Vagina (tissue), 2 donors: ENCODE measurements at regions not wholly inside any gene's neighbourhood (a gene's known extent, or its start where the extent isn't known, plus 50 kb on each side); places are given as distances from the start of the nearest gene placed in this dataset.

Experiments used
- DNase-seq, 2 donors: peaks; one replicate each; pipeline ENCODE4 v3.0.0-alpha.2; 2017; ENCODE audit errors: extremely low spot score in 2 of 2
- H3K27ac ChIP-seq: fragments of 200-600 bp; sonication (generic); one replicate; pipeline ENCODE4 v1.5.1; 2019
- H3K27me3 ChIP-seq: fragments of 200-600 bp; sonication (generic); one replicate; pipeline ENCODE4 v1.5.1; 2019
- H3K36me3 ChIP-seq, 2 donors: fragments of 200-600 bp; sonication (generic); one replicate each; pipeline ENCODE4 v1.5.1; 2017 to 2019
- H3K4me1 ChIP-seq: fragments of 200-600 bp; sonication (generic); one replicate; pipeline ENCODE4 v1.5.1; 2019
- H3K4me3 ChIP-seq, 2 donors: fragments of 200-600 bp; sonication (generic); 1 replicate in 1 of 2; 2 replicates in 1 of 2; pipeline ENCODE4 v1.5.1; 2016 to 2019
- H3K9me3 ChIP-seq: fragments of 200-600 bp; sonication (generic); one replicate; pipeline ENCODE4 v1.5.1; 2019
- CTCF ChIP-seq, 3 experiments: fragments of 450-650 bp in 2 of 3; fragments of 200-600 bp in 1 of 3; sonication (generic) in 1 of 3; IDR thresholded peaks; one replicate each; pipeline ENCODE4 v1.5.1; 2017 to 2019; ENCODE audit warnings: antibody characterized with exemption in 3 of 3, mild to moderate bottlenecking in 2 of 3, moderate library complexity in 2 of 3
- POLR2A ChIP-seq, 2 donors: fragments of 450-650 bp; IDR thresholded peaks; one replicate each; pipeline ENCODE4 v1.6.1; 2017; ENCODE audit warnings: antibody characterized with exemption in 2 of 2, mild to moderate bottlenecking in 2 of 2, moderate library complexity in 2 of 2
- POLR2AphosphoS5 ChIP-seq, 2 donors: sonication (generic); formaldehyde crosslinking; IDR thresholded peaks; one replicate each; pipeline ENCODE4 v1.9.0; 2017; ENCODE audit warnings: antibody characterized with exemption in 2 of 2, mild to moderate bottlenecking in 2 of 2, low read depth in 1 of 2; ENCODE audit not compliant: insufficient read depth in 1 of 2
- intact Hi-C: fragments of 100-400 bp; cut with DNase I; formaldehyde crosslinking; loops from one replicate; pipeline ENCODE4 v1.15.1; 2023

- Histone ChIP-seq H3K27me3 (no peaks in the 10 kb centered on the region), H3K27ac (no peak overlapping the region), H3K9me3 (no peaks in the 10 kb centered on the region), H3K4me1 (no peaks in the 10 kb centered on the region), H3K4me3 (no peak overlapping the region), H3K36me3 (no peaks in the 10 kb centered on the region)
- intact Hi-C loops, result no loop called here
- TF ChIP-seq CTCF (IDR thresholded peaks at IDR 0.05) (no peak), POLR2A (IDR thresholded peaks at IDR 0.05) (no peak), POLR2AphosphoS5 (IDR thresholded peaks at IDR 0.05; ENCODE audit: insufficient read depth in 1 of 2, low read depth in 1 of 2) (no peak)
- no peak for DNase-seq
These were observed 173.7 kb downstream of the CMPK2 start for GRCh38 chr2:6692056-6692455.

- no peak for TF ChIP-seq CTCF (IDR thresholded peaks at IDR 0.05)
- H3K27me3 ChIP-seq, result no peaks in the 10 kb centered on the region
- DNase-seq, result no peak
- H3K4me1 ChIP-seq, result no peaks in the 10 kb centered on the region
- no peak overlapping the region for H3K27ac ChIP-seq
- no peaks in the 10 kb centered on the region for H3K36me3 ChIP-seq
- intact Hi-C loops, result no loop called here
- no peak overlapping the region for H3K4me3 ChIP-seq
- no peaks in the 10 kb centered on the region for H3K9me3 ChIP-seq
These were observed 172.9 kb downstream of the CMPK2 start for GRCh38 chr2:6692819-6693218.

- TF ChIP-seq POLR2AphosphoS5 (IDR thresholded peaks at IDR 0.05; ENCODE audit: insufficient read depth in 1 of 2, low read depth in 1 of 2) (no peak), CTCF (IDR thresholded peaks at IDR 0.05) (no peak)
- intact Hi-C loops, result no loop called here
These were observed 171.2 kb downstream of the CMPK2 start for GRCh38 chr2:6694555-6694954.

GRCh38 chr2:6700335-6700734, 165.4 kb downstream of the CMPK2 start:
- Histone ChIP-seq H3K27ac (no peak overlapping the region), H3K36me3 (no peaks in the 10 kb centered on the region), H3K9me3 (no peaks in the 10 kb centered on the region), H3K4me3 (no peak overlapping the region), H3K4me1 (no peaks in the 10 kb centered on the region), H3K27me3 (no peaks in the 10 kb centered on the region)
- DNase-seq, result no peak
- intact Hi-C loops, result no loop called here
- TF ChIP-seq POLR2A (IDR thresholded peaks at IDR 0.05) (no peak), POLR2AphosphoS5 (IDR thresholded peaks at IDR 0.05; ENCODE audit: insufficient read depth in 1 of 2, low read depth in 1 of 2) (no peak), CTCF (IDR thresholded peaks at IDR 0.05) (no peak)

More at GRCh38 chr2:6694555-6694954, 171.2 kb downstream of the CMPK2 start:
- Histone ChIP-seq H3K27ac (no peak overlapping the region), H3K4me3 (no peak overlapping the region), H3K9me3 (no peaks in the 10 kb centered on the region), H3K36me3 (no peaks in the 10 kb centered on the region), H3K4me1 (no peaks in the 10 kb centered on the region), H3K27me3 (no peaks in the 10 kb centered on the region)
- DNase-seq, result no peak

- H3K4me1 ChIP-seq, result no peaks in the 10 kb centered on the region
- no peak for DNase-seq
- no peak overlapping the region for H3K4me3 ChIP-seq
- no peaks in the 10 kb centered on the region for H3K9me3 ChIP-seq
- intact Hi-C loops, result no loop called here
- no peaks in the 10 kb centered on the region for H3K36me3 ChIP-seq
- no peaks in the 10 kb centered on the region for H3K27me3 ChIP-seq
- H3K27ac ChIP-seq, result no peak overlapping the region
- TF ChIP-seq POLR2A (IDR thresholded peaks at IDR 0.05), result no peak
- TF ChIP-seq POLR2AphosphoS5 (IDR thresholded peaks at IDR 0.05; ENCODE audit: insufficient read depth in 1 of 2, low read depth in 1 of 2), result no peak
- TF ChIP-seq CTCF (IDR thresholded peaks at IDR 0.05), result no peak
These were observed 161.6 kb downstream of the CMPK2 start for GRCh38 chr2:6704077-6704476.
